WERI-Rb-1 (cell line): ENCODE measurements at regions not wholly inside any gene's neighbourhood (a gene's known extent, or its start where the extent isn't known, plus 50 kb on each side); places are given as distances from the start of the nearest gene placed in this dataset.

Source experiments
- DNase-seq: peaks from one replicate; pipeline ENCODE4 v3.0.0-alpha.2; 2020
- H3K27ac ChIP-seq: fragments of 250-450 bp; sonication (Bioruptor Pico); 2 replicates; pipeline ENCODE4 v1.5.1; 2020; ENCODE audit warnings: mild to moderate bottlenecking, moderate library complexity
- H3K27me3 ChIP-seq: fragments of 250-450 bp; sonication (Bioruptor Pico); 2 replicates; pipeline ENCODE4 v1.5.1; 2021; ENCODE audit warnings: mild to moderate bottlenecking, low read depth, moderate library complexity; ENCODE audit not compliant: insufficient read depth, severe bottlenecking
- H3K36me3 ChIP-seq: fragments of 250-450 bp; sonication (Bioruptor Pico); 2 replicates; pipeline ENCODE4 v1.5.1; 2020; ENCODE audit warnings: mild to moderate bottlenecking, moderate library complexity
- H3K4me3 ChIP-seq: 2 replicates; pipeline ENCODE4 v1.5.1; 2011; ENCODE audit warnings: low read depth, mild to moderate bottlenecking, control low read depth, low read length
- H3K9me3 ChIP-seq: fragments of 250-450 bp; sonication (Bioruptor Pico); 2 replicates; pipeline ENCODE4 v1.5.1; 2021; ENCODE audit warnings: mild to moderate bottlenecking, moderate library complexity; ENCODE audit not compliant: severe bottlenecking
- CTCF ChIP-seq: IDR thresholded peaks from 2 replicates; pipeline ENCODE4 v1.5.1; 2011; ENCODE audit warnings: low read depth, mild to moderate bottlenecking, control low read depth, inconsistent platforms, low read length

- Histone ChIP-seq H3K27me3 (no peaks in the 10 kb centered on the region), H3K27ac (no peak overlapping the region), H3K4me3 (no peak overlapping the region), H3K36me3 (no peaks in the 10 kb centered on the region), H3K9me3 (no peaks in the 10 kb centered on the region)
- DNase-seq: no peak
- no peak for TF ChIP-seq CTCF
These were observed 470.1 kb downstream of the IRX1 start for GRCh38 chr5:4065472-4066320.

- no peak for TF ChIP-seq CTCF
- no peak for DNase-seq
- no peak overlapping the region for H3K27ac ChIP-seq
These were observed 472.5 kb downstream of the IRX1 start for GRCh38 chr5:4068171-4068570.

GRCh38 chr5:4078544-4078943 lies 482.9 kb downstream of the IRX1 start:
- Histone ChIP-seq H3K27ac (no peak overlapping the region), H3K9me3 (peaks cover 5% of the 10 kb centered on the region), H3K4me3 (no peak overlapping the region), H3K36me3 (no peaks in the 10 kb centered on the region), H3K27me3 (no peaks in the 10 kb centered on the region)
- DNase-seq: no peak
- TF ChIP-seq CTCF: no peak

More at GRCh38 chr5:4068171-4068570, 472.5 kb downstream of the IRX1 start:
- H3K36me3 ChIP-seq: no peaks in the 10 kb centered on the region
- no peaks in the 10 kb centered on the region for H3K9me3 ChIP-seq
- H3K27me3 ChIP-seq: no peaks in the 10 kb centered on the region
- no peak overlapping the region for H3K4me3 ChIP-seq

- Histone ChIP-seq H3K9me3 (peaks cover 3% of the 10 kb centered on the region), H3K36me3 (no peaks in the 10 kb centered on the region), H3K4me3 (no peak overlapping the region), H3K27ac (peak overlapping the region; percentile 12; the same call in 1 of the 2 replicates), H3K27me3 (no peaks in the 10 kb centered on the region)
- no peak for DNase-seq
- no peak for TF ChIP-seq CTCF
These were observed 484.2 kb downstream of the IRX1 start for GRCh38 chr5:4079831-4080230.

GRCh38 chr5:4080370-4080769 lies 484.7 kb downstream of the IRX1 start:
- no peak for DNase-seq

More at GRCh38 chr5:4080370-4080769, 484.7 kb downstream of the IRX1 start:
- Histone ChIP-seq H3K4me3 (no peak overlapping the region), H3K27me3 (no peaks in the 10 kb centered on the region), H3K36me3 (no peaks in the 10 kb centered on the region), H3K27ac (no peak overlapping the region), H3K9me3 (peaks cover 3% of the 10 kb centered on the region)
- TF ChIP-seq CTCF: no peak
